A549 (cell line): ENCODE measurements at regions not wholly inside any gene's neighbourhood (a gene's known extent, or its start where the extent isn't known, plus 50 kb on each side); places are given as distances from the start of the nearest gene placed in this dataset.
"Not testable (repeated sequence)": the region's sequence is repeated elsewhere in the genome, so short reads cannot be mapped to it uniquely, and the experiment has no call there.

Experiments
- ATAC-seq, 2 experiments: fragments of 200-7000 bp in 1 of 2; fragments of >200 bp in 1 of 2; cut with Nextera tagmentation in 1 of 2; cut with Tn5 transposase in 1 of 2; 3 replicates each; pipeline versions ENCODE4 v1.8.0 to v1.9.1; 2018 to 2020; ENCODE audit warnings: mild to moderate bottlenecking in 1 of 2, moderate library complexity in 1 of 2
- CTCF ChIA-PET: fragments of 300-600 bp; sonication (Branson Sonifier 250); formaldehyde crosslinking; extraction: SDS; loops from one replicate; lab custom pipeline; 2021; ENCODE audit warnings: antibody characterized with exemption, inconsistent platforms; lab: Yijun Ruan, JAX
- POLR2A ChIA-PET: fragments of 350-600 bp; formaldehyde crosslinking; extraction: SDS; loops from one replicate; lab custom pipeline; 2021; ENCODE audit warnings: antibody characterized with exemption, inconsistent platforms; lab: Yijun Ruan, JAX
- DNase-seq, 2 experiments: peaks; one replicate each; pipeline versions ENCODE4 v3.0.0 to v3.0.0-alpha.2; 2011 to 2016; ENCODE audit warnings: low read depth in 1 of 2, low spot score in 1 of 2
- FAIRE-seq: peaks from 2 replicates; lab custom pipeline; 2011; peaks lifted over from hg19 to GRCh38; lab: Jason Lieb, UNC
- H3K27ac ChIP-seq, 2 experiments: fragments of >200 bp; sonication (Bioruptor Twin); formaldehyde crosslinking; 3 replicates each; pipeline ENCODE4 v1.5.1; 2016 to 2017
- H3K4me1 ChIP-seq: fragments of >200 bp; sonication (Bioruptor Twin); formaldehyde crosslinking; 3 replicates; pipeline ENCODE4 v1.6.1; 2016
- H3K4me2 ChIP-seq: fragments of >200 bp; sonication (Bioruptor Twin); formaldehyde crosslinking; 3 replicates; pipeline ENCODE4 v1.6.1; 2016
- H3K4me3 ChIP-seq: fragments of >200 bp; sonication (Bioruptor Twin); formaldehyde crosslinking; 3 replicates; pipeline ENCODE4 v1.5.1; 2016
- H3K9me3 ChIP-seq: fragments of >200 bp; sonication (Bioruptor Twin); formaldehyde crosslinking; 3 replicates; pipeline ENCODE4 v1.6.1; 2016
- ATOH8 ChIP-seq: fragments of 250-450 bp; sonication (Bioruptor Pico); IDR thresholded peaks from 2 replicates; pipeline ENCODE4 v1.5.0; 2020; ENCODE audit warnings: low read depth, mild to moderate bottlenecking, moderate library complexity
- BHLHE40 ChIP-seq: IDR thresholded peaks from 2 replicates; pipeline ENCODE4 v1.6.1; 2012; ENCODE audit warnings: low read depth, low read length, inconsistent platforms
- CBX2 ChIP-seq: fragments of 200-600 bp; sonication (generic); IDR thresholded peaks from 2 replicates; pipeline ENCODE4 v1.6.1; 2016; ENCODE audit warnings: low read depth, mild to moderate bottlenecking, borderline replicate concordance
- CBX8 ChIP-seq: fragments of 200-600 bp; sonication (generic); IDR thresholded peaks from 2 replicates; pipeline ENCODE4 v1.6.1; 2016
- FOSL2 ChIP-seq, 2 experiments: fragments of 450-650 bp in 1 of 2; fragments of >200 bp in 1 of 2; sonication (Bioruptor Twin) in 1 of 2; formaldehyde crosslinking; IDR thresholded peaks; 2 replicates each; pipeline versions ENCODE4 v1.5.0 to v1.6.1; 2016 to 2020; ENCODE audit warnings: mild to moderate bottlenecking in 1 of 2, moderate library complexity in 1 of 2
- FOXS1 ChIP-seq: fragments of 250-450 bp; sonication (Bioruptor Pico); IDR thresholded peaks from 2 replicates; pipeline ENCODE4 v1.5.0; 2020; ENCODE audit warnings: mild to moderate bottlenecking, moderate library complexity
- HDAC2 ChIP-seq: fragments of 200-600 bp; sonication (generic); IDR thresholded peaks from 2 replicates; pipeline ENCODE4 v1.6.1; 2016
- HES2 ChIP-seq: fragments of >200 bp; sonication (Bioruptor Twin); formaldehyde crosslinking; IDR thresholded peaks from 2 replicates; pipeline ENCODE4 v1.6.1; 2016
- HOXA7 ChIP-seq: fragments of 250-450 bp; sonication (Bioruptor Pico); IDR thresholded peaks from 2 replicates; pipeline ENCODE4 v1.5.0; 2020; ENCODE audit warnings: mild to moderate bottlenecking, moderate library complexity
- KDM1A ChIP-seq: fragments of 200-600 bp; sonication (generic); IDR thresholded peaks from 2 replicates; pipeline ENCODE4 v1.6.1; 2016; ENCODE audit warnings: low read depth, mild to moderate bottlenecking
- MAFK ChIP-seq: fragments of 450-650 bp; IDR thresholded peaks from 2 replicates; pipeline ENCODE4 v1.6.1; 2014; ENCODE audit not compliant: partially characterized antibody
- MAZ ChIP-seq: fragments of 150-350 bp; IDR thresholded peaks from 2 replicates; pipeline ENCODE4 v1.6.1; 2014; ENCODE audit warnings: antibody characterized with exemption, low read depth, low read length, borderline replicate concordance
- NFE2L2 ChIP-seq: fragments of 150-350 bp; conservative IDR thresholded peaks from 2 replicates; pipeline ENCODE4 v1.6.1; 2014; ENCODE audit warnings: low read length
- NPAS2 ChIP-seq: fragments of 250-450 bp; sonication (Bioruptor Pico); IDR thresholded peaks from 2 replicates; pipeline ENCODE4 v1.8.0; 2022; ENCODE audit warnings: mild to moderate bottlenecking, moderate library complexity, borderline replicate concordance
- POLR2AphosphoS2 ChIP-seq: conservative IDR thresholded peaks from 2 replicates; pipeline ENCODE4 v1.6.1; 2012; ENCODE audit warnings: low read length, improper control_type of control experiment, inconsistent platforms
- RAD21 ChIP-seq, 2 experiments: fragments of >200 bp in 1 of 2; sonication (Bioruptor Twin) in 1 of 2; formaldehyde crosslinking in 1 of 2; IDR thresholded peaks in 1 of 2; conservative IDR thresholded peaks in 1 of 2; 2 replicates in 1 of 2; 3 replicates in 1 of 2; pipeline ENCODE4 v1.6.1; 2012 to 2018; ENCODE audit warnings: inconsistent platforms in 1 of 2
- RCOR1 ChIP-seq: fragments of 150-350 bp; IDR thresholded peaks from 2 replicates; pipeline ENCODE4 v1.6.1; 2014; ENCODE audit warnings: antibody characterized with exemption, low read length, low read depth
- REST ChIP-seq: fragments of 200-600 bp; sonication (generic); IDR thresholded peaks from 2 replicates; pipeline ENCODE4 v1.6.1; 2016; ENCODE audit warnings: antibody characterized with exemption, mild to moderate bottlenecking, moderate library complexity
- SMC3 ChIP-seq: fragments of >200 bp; sonication (Bioruptor Twin); formaldehyde crosslinking; IDR thresholded peaks from 3 replicates; pipeline ENCODE4 v1.6.1; 2018; ENCODE audit warnings: inconsistent platforms
- TP53 ChIP-seq: fragments of 250-450 bp; sonication (Bioruptor Pico); IDR thresholded peaks from 2 replicates; pipeline ENCODE4 v1.5.0; 2021; ENCODE audit warnings: mild to moderate bottlenecking, moderate library complexity
- ZFP36 ChIP-seq: fragments of 450-650 bp; IDR thresholded peaks from 2 replicates; pipeline ENCODE4 v1.6.1; 2014; ENCODE audit warnings: borderline replicate concordance; ENCODE audit not compliant: partially characterized antibody
- ZSCAN20 ChIP-seq: fragments of 250-450 bp; sonication (Bioruptor Pico); IDR thresholded peaks from 2 replicates; pipeline ENCODE4 v1.8.0; 2022; ENCODE audit warnings: mild to moderate bottlenecking, moderate library complexity
- WGBS: methylation state at CpG from one replicate; pipeline ENCODE4 v1.1.6; 2017; ENCODE audit errors: missing lambda C conversion rate; 5-methylcytosine and 5-hydroxymethylcytosine counted together
- TF ChIP-seq, protein P1 (sequence below): fragments of >200 bp; sonication (Bioruptor Twin); formaldehyde crosslinking; IDR thresholded peaks from 3 replicates; pipeline ENCODE4 v1.5.1; 2016
- TF ChIP-seq, protein P2 (sequence below): fragments of >200 bp; sonication (Bioruptor Twin); formaldehyde crosslinking; IDR thresholded peaks from 3 replicates; pipeline ENCODE4 v1.6.1; 2016
- TF ChIP-seq, protein P3 (sequence below): fragments of 150-350 bp; IDR thresholded peaks from 2 replicates; pipeline ENCODE4 v1.6.1; 2014; ENCODE audit warnings: low read depth, mild to moderate bottlenecking, low read length

DNA sequence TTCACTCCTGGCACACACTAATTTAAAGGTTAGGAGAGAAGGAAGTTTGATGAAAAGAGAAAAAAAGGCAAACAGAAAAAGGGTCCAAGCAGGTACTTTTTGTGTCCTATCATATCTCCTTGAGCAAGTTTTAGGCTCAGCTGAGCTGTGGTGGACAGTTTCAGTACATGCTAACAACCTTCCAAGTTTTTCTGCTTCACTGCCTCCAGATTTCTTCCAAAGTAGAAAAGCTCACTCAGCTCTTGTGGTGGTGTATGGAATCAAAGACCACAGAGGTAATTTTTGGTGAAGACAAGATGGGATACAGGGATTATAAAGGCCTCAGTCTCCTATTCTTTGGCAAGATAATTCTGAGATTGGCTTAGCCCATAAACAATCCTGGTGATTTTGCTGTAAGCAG, 921.8 kb downstream of the NR2F1-AS1 start:
- Histone ChIP-seq H3K9me3 (no peaks in the 10 kb centered on the region), H3K27ac (no peak overlapping the region), H3K4me1 (no peaks in the 10 kb centered on the region), H3K4me2 (no peak overlapping the region), H3K4me3 (no peak overlapping the region)
- ATAC-seq (no peak), FAIRE-seq (no peak), DNase-seq (no peak)
- ChIA-PET CTCF (no interaction called here), POLR2A (no interaction called here)
- TF ChIP-seq NPAS2 (CRISPR knock-in tag) (no peak), CBX2 (no peak), MAFK (no peak), REST (no peak), KDM1A (no peak), CBX8 (no peak), POLR2AphosphoS2 (no peak), SMC3 (no peak), HOXA7 (CRISPR knock-in tag) (no peak), ZFP36 (no peak), TP53 (CRISPR knock-in tag) (no peak), FOSL2 (IDR thresholded peaks at IDR 0.05) (no peak), FOSL2 (CRISPR knock-in tag; IDR thresholded peaks at IDR 0.05) (no peak), RAD21 (conservative IDR thresholded peaks at IDR 0.05 in 1 of 2, IDR thresholded peaks at IDR 0.05 in 1 of 2) (no peak)
- TF ChIP-seq, protein P1, sequence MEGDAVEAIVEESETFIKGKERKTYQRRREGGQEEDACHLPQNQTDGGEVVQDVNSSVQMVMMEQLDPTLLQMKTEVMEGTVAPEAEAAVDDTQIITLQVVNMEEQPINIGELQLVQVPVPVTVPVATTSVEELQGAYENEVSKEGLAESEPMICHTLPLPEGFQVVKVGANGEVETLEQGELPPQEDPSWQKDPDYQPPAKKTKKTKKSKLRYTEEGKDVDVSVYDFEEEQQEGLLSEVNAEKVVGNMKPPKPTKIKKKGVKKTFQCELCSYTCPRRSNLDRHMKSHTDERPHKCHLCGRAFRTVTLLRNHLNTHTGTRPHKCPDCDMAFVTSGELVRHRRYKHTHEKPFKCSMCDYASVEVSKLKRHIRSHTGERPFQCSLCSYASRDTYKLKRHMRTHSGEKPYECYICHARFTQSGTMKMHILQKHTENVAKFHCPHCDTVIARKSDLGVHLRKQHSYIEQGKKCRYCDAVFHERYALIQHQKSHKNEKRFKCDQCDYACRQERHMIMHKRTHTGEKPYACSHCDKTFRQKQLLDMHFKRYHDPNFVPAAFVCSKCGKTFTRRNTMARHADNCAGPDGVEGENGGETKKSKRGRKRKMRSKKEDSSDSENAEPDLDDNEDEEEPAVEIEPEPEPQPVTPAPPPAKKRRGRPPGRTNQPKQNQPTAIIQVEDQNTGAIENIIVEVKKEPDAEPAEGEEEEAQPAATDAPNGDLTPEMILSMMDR = no peak

GRCh38 chr5:92654601-92655000, 926.4 kb downstream of the NR2F1-AS1 start:
- H3K27ac ChIP-seq, H3K4me1 ChIP-seq, H3K4me2 ChIP-seq, FAIRE-seq, DNase-seq, ATAC-seq, H3K4me3 ChIP-seq, CTCF ChIA-PET, POLR2A ChIA-PET, H3K9me3 ChIP-seq: not testable (repeated sequence)
- WGBS = 97% methylated on average over 3 of the region's 3 CpGs

- Histone ChIP-seq H3K4me3 (no peak overlapping the region), H3K4me1 (no peaks in the 10 kb centered on the region), H3K9me3 (no peaks in the 10 kb centered on the region), H3K4me2 (no peak overlapping the region), H3K27ac (no peak overlapping the region)
- ChIA-PET CTCF (interaction anchor here (0.9 kb wide), 1 partner anchor 25 kb away, joined by 3 read pairs; no protein-coding TSS in a partner anchor), POLR2A (no interaction called here)
- WGBS = 49% methylated on average over 2 of the region's 2 CpGs
- no peak for DNase-seq
- no peak for FAIRE-seq
- ATAC-seq = no peak
- no peak for TF ChIP-seq RCOR1
- no peak for TF ChIP-seq RAD21 (conservative IDR thresholded peaks at IDR 0.05 in 1 of 2, IDR thresholded peaks at IDR 0.05 in 1 of 2)
- TF ChIP-seq, protein P2, sequence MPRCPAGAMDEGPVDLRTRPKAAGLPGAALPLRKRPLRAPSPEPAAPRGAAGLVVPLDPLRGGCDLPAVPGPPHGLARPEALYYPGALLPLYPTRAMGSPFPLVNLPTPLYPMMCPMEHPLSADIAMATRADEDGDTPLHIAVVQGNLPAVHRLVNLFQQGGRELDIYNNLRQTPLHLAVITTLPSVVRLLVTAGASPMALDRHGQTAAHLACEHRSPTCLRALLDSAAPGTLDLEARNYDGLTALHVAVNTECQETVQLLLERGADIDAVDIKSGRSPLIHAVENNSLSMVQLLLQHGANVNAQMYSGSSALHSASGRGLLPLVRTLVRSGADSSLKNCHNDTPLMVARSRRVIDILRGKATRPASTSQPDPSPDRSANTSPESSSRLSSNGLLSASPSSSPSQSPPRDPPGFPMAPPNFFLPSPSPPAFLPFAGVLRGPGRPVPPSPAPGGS = no peak
- TF ChIP-seq SMC3 = no peak
- TF ChIP-seq, protein P3, sequence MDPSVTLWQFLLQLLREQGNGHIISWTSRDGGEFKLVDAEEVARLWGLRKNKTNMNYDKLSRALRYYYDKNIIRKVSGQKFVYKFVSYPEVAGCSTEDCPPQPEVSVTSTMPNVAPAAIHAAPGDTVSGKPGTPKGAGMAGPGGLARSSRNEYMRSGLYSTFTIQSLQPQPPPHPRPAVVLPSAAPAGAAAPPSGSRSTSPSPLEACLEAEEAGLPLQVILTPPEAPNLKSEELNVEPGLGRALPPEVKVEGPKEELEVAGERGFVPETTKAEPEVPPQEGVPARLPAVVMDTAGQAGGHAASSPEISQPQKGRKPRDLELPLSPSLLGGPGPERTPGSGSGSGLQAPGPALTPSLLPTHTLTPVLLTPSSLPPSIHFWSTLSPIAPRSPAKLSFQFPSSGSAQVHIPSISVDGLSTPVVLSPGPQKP = no peak
- no peak for TF ChIP-seq MAZ
- no peak for TF ChIP-seq ATOH8 (CRISPR knock-in tag)
- no peak for TF ChIP-seq FOXS1 (CRISPR knock-in tag)
- no peak for TF ChIP-seq ZSCAN20 (CRISPR knock-in tag)
- TF ChIP-seq HES2 = no peak
- TF ChIP-seq HDAC2 = no peak
- no peak for TF ChIP-seq BHLHE40
- no peak for TF ChIP-seq NFE2L2
Measured at GRCh38 chr5:92653730-92654461, 927.1 kb downstream of the NR2F1-AS1 start.
